NCI-H187 treated with DMSO at 0.1 percent for 48 hours (cell line): ENCODE measurements at regions not wholly inside any gene's neighbourhood (a gene's known extent, or its start where the extent isn't known, plus 50 kb on each side); places are given as distances from the start of the nearest gene placed in this dataset.

Source experiments
- DNase-seq: peaks from one replicate; lab custom pipeline; 2025; lab: John Stamatoyannopoulos, UW

- DNase-seq = no peak
Measured at GRCh38 chr5:56346044-56346710, 113.0 kb upstream of the ANKRD55 start.

GRCh38 chr5:56345352-56345751, 112.2 kb upstream of the ANKRD55 start:
- no peak for DNase-seq

GRCh38 chr5:56344594-56344993, 111.5 kb upstream of the ANKRD55 start:
- DNase-seq = no peak

- no peak for DNase-seq
Measured at GRCh38 chr5:56343988-56344387, 110.9 kb upstream of the ANKRD55 start.

- DNase-seq = no peak
Measured at GRCh38 chr5:56342616-56343015, 109.5 kb upstream of the ANKRD55 start.

- no peak for DNase-seq
Measured at GRCh38 chr5:56340196-56340980, 107.3 kb upstream of the ANKRD55 start.

- DNase-seq = no peak
Measured at GRCh38 chr5:56339732-56340131, 106.6 kb upstream of the ANKRD55 start.

- no peak for DNase-seq
Measured at GRCh38 chr5:56337715-56338319, 104.7 kb upstream of the ANKRD55 start.

- no peak for DNase-seq
Measured at GRCh38 chr5:56335212-56335611, 102.1 kb upstream of the ANKRD55 start.

GRCh38 chr5:56330806-56331205, 97.7 kb upstream of the ANKRD55 start:
- DNase-seq = no peak

GRCh38 chr5:56330167-56330566, 97.0 kb upstream of the ANKRD55 start:
- DNase-seq = no peak

- no peak for DNase-seq
Measured at GRCh38 chr5:56329652-56330051, 96.5 kb upstream of the ANKRD55 start.

- no peak for DNase-seq
Measured at GRCh38 chr5:56328753-56329560, 95.8 kb upstream of the ANKRD55 start.

GRCh38 chr5:56327809-56328208, 94.7 kb upstream of the ANKRD55 start:
- DNase-seq = no peak

- no peak for DNase-seq
Measured at GRCh38 chr5:56326770-56327169, 93.6 kb upstream of the ANKRD55 start.

- DNase-seq = no peak
Measured at GRCh38 chr5:56326116-56326515, 93.0 kb upstream of the ANKRD55 start.

- no peak for DNase-seq
Measured at GRCh38 chr5:56325039-56325438, 91.9 kb upstream of the ANKRD55 start.

GRCh38 chr5:56323505-56323904, 90.4 kb upstream of the ANKRD55 start:
- no peak for DNase-seq

GRCh38 chr5:56322592-56322991, 89.5 kb upstream of the ANKRD55 start:
- DNase-seq = no peak

GRCh38 chr5:56321236-56321881, 88.2 kb upstream of the ANKRD55 start:
- DNase-seq = no peak

- no peak for DNase-seq
Measured at GRCh38 chr5:56320686-56321085, 87.6 kb upstream of the ANKRD55 start.
